ENCODE measurements at regions not wholly inside any gene's neighbourhood (a gene's known extent, or its start where the extent isn't known, plus 50 kb on each side); places are given as distances from the start of the nearest gene placed in this dataset.
"Not testable (repeated sequence)": the region's sequence is repeated elsewhere in the genome, so short reads cannot be mapped to it uniquely, and the experiment has no call there.

GRCh38 chr18:5717256-5717655, 173.5 kb upstream of the EPB41L3 start:
- no peak for DNase-seq

- DNase-seq = no peak
Observed at GRCh38 chr18:5710676-5711075, 166.9 kb upstream of the EPB41L3 start.

- no peak for DNase-seq
Observed at GRCh38 chr18:5710235-5710634, 166.4 kb upstream of the EPB41L3 start.

- no peak for DNase-seq
Observed at GRCh38 chr18:5709476-5710095, 165.8 kb upstream of the EPB41L3 start.

- no peak for DNase-seq
Observed at GRCh38 chr18:5707586-5707985, 163.8 kb upstream of the EPB41L3 start.

- no peak for DNase-seq
Observed at GRCh38 chr18:5705393-5705792, 161.6 kb upstream of the EPB41L3 start.

- DNase-seq = no peak
Observed at GRCh38 chr18:5704847-5705246, 161.1 kb upstream of the EPB41L3 start.

- not testable (repeated sequence) for DNase-seq
Observed at GRCh38 chr18:5702016-5702415, 158.2 kb upstream of the EPB41L3 start.

GRCh38 chr18:5693699-5694294, 150.0 kb upstream of the EPB41L3 start:
- no peak for DNase-seq

- no peak for DNase-seq
Observed at GRCh38 chr18:5678779-5679406, 135.1 kb upstream of the EPB41L3 start.

GRCh38 chr18:5678278-5678677, 134.5 kb upstream of the EPB41L3 start:
- no peak for DNase-seq

GRCh38 chr18:5673616-5674015, 129.8 kb upstream of the EPB41L3 start:
- no peak for DNase-seq

GRCh38 chr18:5669585-5669984, 125.8 kb upstream of the EPB41L3 start:
- DNase-seq = no peak

- no peak for DNase-seq
Observed at GRCh38 chr18:5668087-5668715, 124.4 kb upstream of the EPB41L3 start.

- DNase-seq = no peak
Observed at GRCh38 chr18:5667356-5667755, 123.6 kb upstream of the EPB41L3 start.

GRCh38 chr18:5662586-5663090, 118.8 kb upstream of the EPB41L3 start:
- DNase-seq = no peak

GRCh38 chr18:5661179-5661578, 117.4 kb upstream of the EPB41L3 start:
- DNase-seq = no peak

GRCh38 chr18:5653802-5654201, 110.0 kb upstream of the EPB41L3 start:
- no peak for DNase-seq

- no peak for DNase-seq
Observed at GRCh38 chr18:5651736-5652135, 107.9 kb upstream of the EPB41L3 start.

GRCh38 chr18:5649439-5649838, 105.6 kb upstream of the EPB41L3 start:
- DNase-seq = no peak

GRCh38 chr18:5646739-5647138, 102.9 kb upstream of the EPB41L3 start:
- no peak for DNase-seq

GRCh38 chr18:5643288-5643687, 99.5 kb upstream of the EPB41L3 start:
- DNase-seq = no peak

GRCh38 chr18:5640939-5641338, 97.1 kb upstream of the EPB41L3 start:
- DNase-seq = no peak

- DNase-seq = no peak
Observed at GRCh38 chr18:5639131-5639530, 95.3 kb upstream of the EPB41L3 start.

Measured in activated T-cell treated with anti-CD3 and anti-CD28 coated beads, Interleukin-2, amount 50 U/mL, for 48 hours (primary cell).